Activated CD4-positive, alpha-beta memory T cell treated with anti-CD3 and anti-CD28 coated beads for 36 hours (primary cell): ENCODE measurements at regions not wholly inside any gene's neighbourhood (a gene's known extent, or its start where the extent isn't known, plus 50 kb on each side); places are given as distances from the start of the nearest gene placed in this dataset.

Source experiments
- CTCF ChIA-PET: fragments of 350-600 bp; sonication (Branson Sonifier 250); formaldehyde crosslinking; loops from one replicate; lab custom pipeline; 2021; ENCODE audit warnings: antibody characterized with exemption, inconsistent platforms; lab: Charles Lee
- POLR2A ChIA-PET: fragments of 350-600 bp; sonication (Branson Sonifier 250); formaldehyde crosslinking; loops from one replicate; lab custom pipeline; 2021; ENCODE audit warnings: antibody characterized with exemption; lab: Charles Lee
- DNase-seq: peaks from one replicate; pipeline ENCODE4 v3.0.0-alpha.2; 2020
- H3K27ac Mint-ChIP-seq: one replicate; pipeline ENCODE4 v1.8.0; 2021; ENCODE audit warnings: mixed read lengths
- H3K27me3 Mint-ChIP-seq: one replicate; pipeline ENCODE4 v1.8.0; 2021; ENCODE audit warnings: mixed read lengths
- H3K36me3 Mint-ChIP-seq: one replicate; pipeline ENCODE4 v1.8.0; 2021; ENCODE audit warnings: mixed read lengths
- H3K4me1 Mint-ChIP-seq: one replicate; pipeline ENCODE4 v1.8.0; 2021; ENCODE audit warnings: low read depth, mixed read lengths
- H3K4me3 Mint-ChIP-seq: one replicate; pipeline ENCODE4 v1.8.0; 2021; ENCODE audit warnings: mild to moderate bottlenecking, mixed read lengths
- H3K9me3 Mint-ChIP-seq: one replicate; pipeline ENCODE4 v1.8.0; 2021; ENCODE audit warnings: mixed read lengths
- intact Hi-C: fragments of 100-400 bp; cut with micrococcal nuclease; formaldehyde crosslinking; loops from one replicate; pipeline ENCODE4 v1.15.1; 2023

DNA sequence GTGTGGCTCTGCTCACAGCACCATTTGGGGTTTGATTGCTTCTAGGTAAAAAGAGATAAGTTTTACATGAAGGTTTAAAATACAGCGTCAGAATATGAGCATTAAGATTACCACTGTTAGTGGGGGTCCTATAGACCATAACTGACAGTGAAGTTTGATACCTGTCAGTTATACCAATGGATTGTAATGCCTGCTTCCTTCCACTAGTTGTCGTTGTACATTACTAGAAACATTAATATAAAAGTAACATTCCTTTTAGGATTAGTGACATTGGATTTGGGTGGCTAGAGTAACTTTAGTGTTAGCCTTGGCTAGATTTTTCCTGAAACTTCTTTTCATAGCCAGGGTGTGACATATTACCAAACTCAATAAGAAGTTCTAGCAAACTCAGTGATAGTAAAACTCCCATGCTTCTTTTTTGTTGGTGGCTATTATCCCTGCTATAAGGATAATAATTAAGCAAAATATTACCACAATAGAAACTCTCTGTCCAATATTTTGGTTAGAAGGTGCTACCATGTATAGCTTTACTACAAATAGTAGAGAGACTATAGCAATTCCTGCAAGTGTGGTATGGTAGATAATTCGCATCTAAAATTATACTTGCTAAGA is 57.1 kb downstream of the FAM181B start:
- H3K27me3 Mint-ChIP-seq, result peaks cover 2% of the 10 kb centered on the region
- no peaks in the 10 kb centered on the region for H3K36me3 Mint-ChIP-seq
- no peak for DNase-seq
- no peaks in the 10 kb centered on the region for H3K4me1 Mint-ChIP-seq
- intact Hi-C loops, result no loop called here
- no peak overlapping the region for H3K4me3 Mint-ChIP-seq
- peaks cover 8% of the 10 kb centered on the region for H3K9me3 Mint-ChIP-seq
- no peak overlapping the region for H3K27ac Mint-ChIP-seq
- ChIA-PET POLR2A (no interaction called here), CTCF (no interaction called here)

DNA sequence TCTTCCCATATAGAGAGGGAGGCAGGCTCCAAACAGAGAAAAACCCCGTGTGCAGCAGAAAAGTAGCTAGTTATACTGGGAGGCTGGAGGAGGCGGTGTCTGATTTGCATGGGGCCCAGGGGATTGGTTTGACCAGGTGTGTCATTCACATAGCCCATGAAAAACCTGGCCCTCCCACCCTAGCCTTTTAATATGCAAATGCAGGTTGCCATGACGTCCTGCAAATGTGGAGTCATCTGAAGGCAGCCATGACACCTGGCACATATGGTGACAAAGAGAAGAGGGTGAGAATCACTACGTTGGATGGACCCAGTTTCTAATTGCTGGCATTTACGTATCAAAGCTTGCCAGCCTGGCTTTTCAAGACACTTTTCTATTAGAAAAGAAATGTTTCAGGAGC is 57.8 kb downstream of the FAM181B start:
- no peak overlapping the region for H3K27ac Mint-ChIP-seq
- intact Hi-C loops, result no loop called here
- H3K36me3 Mint-ChIP-seq, result no peaks in the 10 kb centered on the region
- ChIA-PET CTCF (no interaction called here), POLR2A (no interaction called here)
- H3K9me3 Mint-ChIP-seq, result peaks cover under 1% of the 10 kb centered on the region
- no peak overlapping the region for H3K4me3 Mint-ChIP-seq
- no peaks in the 10 kb centered on the region for H3K4me1 Mint-ChIP-seq
- no peak for DNase-seq
- H3K27me3 Mint-ChIP-seq, result peaks cover 2% of the 10 kb centered on the region

GRCh38 chr11:82673631-82674030 is 60.0 kb downstream of the FAM181B start:
- DNase-seq, result no peak
- Mint-ChIP-seq H3K4me3 (no peak overlapping the region), H3K27me3 (peaks cover 2% of the 10 kb centered on the region), H3K4me1 (no peaks in the 10 kb centered on the region), H3K36me3 (no peaks in the 10 kb centered on the region), H3K27ac (no peak overlapping the region), H3K9me3 (no peaks in the 10 kb centered on the region)
- ChIA-PET CTCF (no interaction called here), POLR2A (no interaction called here)
- intact Hi-C loops, result no loop called here

DNA sequence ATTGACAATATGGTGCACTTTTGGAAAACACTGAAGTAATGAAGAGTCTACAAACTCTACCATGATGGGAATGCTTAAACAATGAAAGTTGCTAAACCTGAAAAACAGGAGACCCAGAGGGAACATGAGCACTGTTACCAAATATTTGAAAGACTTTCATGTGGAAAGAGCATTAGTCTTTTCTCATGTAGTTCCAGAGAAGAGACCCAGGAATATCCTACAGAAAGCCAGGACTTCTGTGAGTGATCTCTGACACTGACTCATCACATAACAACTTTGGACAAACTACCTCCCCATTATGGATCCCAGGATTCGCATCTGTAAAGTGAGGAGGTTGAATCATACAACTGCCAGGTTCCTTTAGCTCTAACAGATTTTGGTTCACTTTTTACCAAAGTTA is 62.2 kb downstream of the FAM181B start:
- POLR2A ChIA-PET, result no interaction called here
- H3K27me3 Mint-ChIP-seq, result peaks cover 4% of the 10 kb centered on the region
- CTCF ChIA-PET, result no interaction called here
- H3K27ac Mint-ChIP-seq, result no peak overlapping the region
- DNase-seq, result no peak
- H3K36me3 Mint-ChIP-seq, result no peaks in the 10 kb centered on the region
- no peaks in the 10 kb centered on the region for H3K9me3 Mint-ChIP-seq
- no peak overlapping the region for H3K4me3 Mint-ChIP-seq
- no peaks in the 10 kb centered on the region for H3K4me1 Mint-ChIP-seq
- intact Hi-C loops, result no loop called here

DNA sequence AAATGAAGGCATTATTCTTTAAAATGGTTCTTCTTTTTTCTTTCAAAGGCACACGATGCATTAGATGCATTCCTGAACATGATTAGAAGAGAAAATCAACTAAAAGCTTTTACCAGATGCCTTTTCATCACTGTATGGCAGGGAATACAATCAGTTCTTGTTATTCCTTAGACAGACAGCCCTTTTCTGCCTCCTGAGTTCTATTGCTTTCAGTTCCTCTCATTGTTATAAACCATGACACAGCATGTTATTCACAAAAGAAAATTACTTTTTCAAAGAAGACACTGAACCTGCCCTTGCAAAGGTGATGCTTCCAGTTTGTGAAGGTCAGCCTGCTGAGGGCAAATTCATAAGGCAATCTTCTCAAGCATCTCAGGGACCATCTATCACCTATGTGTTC is 70.1 kb downstream of the FAM181B start:
- ChIA-PET POLR2A (no interaction called here), CTCF (no interaction called here)
- intact Hi-C loops, result no loop called here
- Mint-ChIP-seq H3K27ac (no peak overlapping the region), H3K9me3 (no peaks in the 10 kb centered on the region), H3K27me3 (peaks cover 2% of the 10 kb centered on the region), H3K4me1 (no peaks in the 10 kb centered on the region), H3K36me3 (no peaks in the 10 kb centered on the region), H3K4me3 (no peak overlapping the region)
- no peak for DNase-seq

DNA sequence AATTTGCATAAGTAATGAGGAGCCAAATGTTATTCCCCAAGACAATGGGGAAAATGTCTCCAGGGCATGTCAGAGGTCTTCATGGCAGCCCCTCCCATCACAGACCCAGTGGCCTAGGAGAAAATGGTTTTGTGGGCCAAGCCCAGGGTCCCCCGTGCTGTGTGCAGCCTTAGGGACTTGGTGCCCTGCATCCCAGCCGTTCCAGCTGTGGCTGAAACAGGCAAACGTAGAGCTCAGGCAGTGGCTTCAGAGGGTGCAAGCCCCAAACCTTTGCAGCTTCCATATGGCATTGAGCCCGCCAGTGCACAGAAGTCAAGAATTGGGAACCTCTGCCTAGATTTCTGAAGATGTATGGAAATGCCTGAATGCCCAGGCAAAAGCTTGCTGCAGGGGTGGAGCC is 79.9 kb downstream of the FAM181B start:
- H3K4me1 Mint-ChIP-seq, result no peaks in the 10 kb centered on the region
- no peaks in the 10 kb centered on the region for H3K9me3 Mint-ChIP-seq
- no peak overlapping the region for H3K4me3 Mint-ChIP-seq
- no peak overlapping the region for H3K27ac Mint-ChIP-seq
- peaks cover 5% of the 10 kb centered on the region for H3K27me3 Mint-ChIP-seq
- no peak for DNase-seq
- H3K36me3 Mint-ChIP-seq, result no peaks in the 10 kb centered on the region
- POLR2A ChIA-PET, result no interaction called here
- intact Hi-C loops, result no loop called here
- CTCF ChIA-PET, result no interaction called here

- intact Hi-C loops, result no loop called here
- H3K9me3 Mint-ChIP-seq, result no peaks in the 10 kb centered on the region
- POLR2A ChIA-PET, result no interaction called here
- H3K4me3 Mint-ChIP-seq, result no peak overlapping the region
- H3K27ac Mint-ChIP-seq, result no peak overlapping the region
- H3K27me3 Mint-ChIP-seq, result peaks cover 9% of the 10 kb centered on the region
- H3K36me3 Mint-ChIP-seq, result no peaks in the 10 kb centered on the region
- CTCF ChIA-PET, result no interaction called here
- H3K4me1 Mint-ChIP-seq, result no peaks in the 10 kb centered on the region
- DNase-seq, result no peak
Observed at GRCh38 chr11:82639251-82639650, 94.4 kb downstream of the FAM181B start.

DNA sequence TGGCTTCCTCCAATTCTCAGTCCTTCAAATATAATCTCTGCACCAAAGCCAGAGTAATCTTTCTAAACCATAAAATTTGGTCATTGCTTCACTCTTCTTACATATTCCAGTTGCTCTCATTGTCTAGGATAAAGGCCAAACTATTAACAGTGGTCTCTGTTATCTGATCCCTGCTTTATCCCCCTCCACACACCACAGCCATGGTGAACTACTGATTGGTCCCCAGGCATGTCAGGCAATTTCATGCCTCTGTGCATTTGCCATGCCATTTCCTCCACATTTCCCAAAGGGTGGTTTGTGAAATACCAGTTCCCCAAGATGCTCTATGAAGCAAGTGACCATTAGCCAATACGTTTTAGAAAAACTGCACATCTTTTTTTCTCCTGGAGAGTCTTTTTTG is 97.0 kb downstream of the FAM181B start:
- no peaks in the 10 kb centered on the region for H3K9me3 Mint-ChIP-seq
- ChIA-PET POLR2A (no interaction called here), CTCF (no interaction called here)
- H3K4me1 Mint-ChIP-seq, result no peaks in the 10 kb centered on the region
- no peak overlapping the region for H3K27ac Mint-ChIP-seq
- no peak overlapping the region for H3K4me3 Mint-ChIP-seq
- no peak for DNase-seq
- H3K27me3 Mint-ChIP-seq, result peaks cover 6% of the 10 kb centered on the region
- no peaks in the 10 kb centered on the region for H3K36me3 Mint-ChIP-seq
- intact Hi-C loops, result no loop called here

DNA sequence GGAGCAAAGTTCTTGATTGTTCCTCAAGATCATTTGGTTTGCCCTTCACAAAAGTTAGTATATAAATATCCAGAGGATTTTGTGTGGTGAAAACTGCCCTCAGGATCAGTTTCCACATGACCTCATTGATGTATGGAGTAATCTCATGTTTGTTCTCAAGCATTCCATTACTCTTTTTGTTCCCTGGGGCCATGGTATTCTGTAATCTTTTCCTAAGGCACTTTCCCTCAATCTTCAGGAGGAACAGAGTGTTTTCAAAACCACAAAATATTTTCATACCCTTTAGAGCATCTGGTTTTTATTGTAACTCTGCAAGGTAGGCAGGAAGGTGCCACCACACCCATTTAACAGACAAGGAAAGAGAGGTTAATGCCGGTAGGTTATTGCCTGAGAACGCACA is 99.6 kb downstream of the FAM181B start:
- Mint-ChIP-seq H3K4me3 (no peak overlapping the region), H3K27ac (no peak overlapping the region), H3K27me3 (peaks cover 6% of the 10 kb centered on the region), H3K36me3 (no peaks in the 10 kb centered on the region), H3K9me3 (peaks cover 2% of the 10 kb centered on the region), H3K4me1 (no peaks in the 10 kb centered on the region)
- DNase-seq, result no peak
- intact Hi-C loops, result no loop called here
- ChIA-PET CTCF (no interaction called here), POLR2A (no interaction called here)

- no peak for DNase-seq
- H3K4me1 Mint-ChIP-seq, result no peaks in the 10 kb centered on the region
- H3K27me3 Mint-ChIP-seq, result no peaks in the 10 kb centered on the region
- no peak overlapping the region for H3K27ac Mint-ChIP-seq
- intact Hi-C loops, result no loop called here
- ChIA-PET POLR2A (no interaction called here), CTCF (no interaction called here)
- H3K4me3 Mint-ChIP-seq, result no peak overlapping the region
- peaks cover 3% of the 10 kb centered on the region for H3K9me3 Mint-ChIP-seq
- H3K36me3 Mint-ChIP-seq, result no peaks in the 10 kb centered on the region
Observed at GRCh38 chr11:82631722-82632630, 101.7 kb downstream of the FAM181B start.

- no peak overlapping the region for H3K27ac Mint-ChIP-seq
- no peaks in the 10 kb centered on the region for H3K27me3 Mint-ChIP-seq
- ChIA-PET CTCF (no interaction called here), POLR2A (no interaction called here)
- no peaks in the 10 kb centered on the region for H3K36me3 Mint-ChIP-seq
- intact Hi-C loops, result no loop called here
- DNase-seq, result no peak
- H3K4me3 Mint-ChIP-seq, result no peak overlapping the region
- H3K9me3 Mint-ChIP-seq, result no peaks in the 10 kb centered on the region
- H3K4me1 Mint-ChIP-seq, result no peaks in the 10 kb centered on the region
Observed at GRCh38 chr11:82610671-82611070, 123.0 kb downstream of the FAM181B start.

- no peak overlapping the region for H3K27ac Mint-ChIP-seq
- H3K4me1 Mint-ChIP-seq, result no peaks in the 10 kb centered on the region
- intact Hi-C loops, result no loop called here
- ChIA-PET POLR2A (no interaction called here), CTCF (no interaction called here)
- no peaks in the 10 kb centered on the region for H3K36me3 Mint-ChIP-seq
- no peaks in the 10 kb centered on the region for H3K9me3 Mint-ChIP-seq
- H3K4me3 Mint-ChIP-seq, result no peak overlapping the region
- no peak for DNase-seq
- no peaks in the 10 kb centered on the region for H3K27me3 Mint-ChIP-seq
Observed at GRCh38 chr11:82606738-82607137, 126.9 kb downstream of the FAM181B start.

DNA sequence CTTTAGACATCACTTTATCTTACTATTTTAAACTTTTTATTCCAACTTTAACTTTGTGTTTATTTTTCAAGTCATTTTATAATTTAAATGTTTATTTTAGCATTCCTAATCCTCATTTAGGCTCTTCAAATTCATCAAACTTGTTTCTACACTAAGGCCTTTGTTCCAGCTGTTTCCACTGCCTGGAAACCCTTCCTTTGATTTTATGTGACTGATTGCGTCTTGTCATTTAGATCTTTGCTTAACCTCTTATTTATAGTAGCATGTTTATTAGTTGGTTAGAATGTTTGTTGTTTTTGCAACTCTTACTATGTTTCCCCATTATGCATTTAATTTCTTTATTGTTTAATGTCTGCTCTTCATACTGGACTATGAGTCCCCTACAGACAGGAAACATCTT is 132.0 kb downstream of the FAM181B start:
- H3K4me1 Mint-ChIP-seq, result no peaks in the 10 kb centered on the region
- POLR2A ChIA-PET, result no interaction called here
- no peaks in the 10 kb centered on the region for H3K27me3 Mint-ChIP-seq
- no peak for DNase-seq
- H3K4me3 Mint-ChIP-seq, result no peak overlapping the region
- H3K9me3 Mint-ChIP-seq, result no peaks in the 10 kb centered on the region
- CTCF ChIA-PET, result no interaction called here
- intact Hi-C loops, result no loop called here
- H3K27ac Mint-ChIP-seq, result no peak overlapping the region
- no peaks in the 10 kb centered on the region for H3K36me3 Mint-ChIP-seq
